Prostate gland (tissue), 1 donor: ENCODE measurements at regions not wholly inside any gene's neighbourhood (a gene's known extent, or its start where the extent isn't known, plus 50 kb on each side); places are given as distances from the start of the nearest gene placed in this dataset.

Source experiments
- POLR2A ChIP-seq: fragments of 450-650 bp; IDR thresholded peaks from one replicate; pipeline ENCODE4 v1.6.1; 2016; ENCODE audit warnings: antibody characterized with exemption, mild to moderate bottlenecking
- POLR2AphosphoS5 ChIP-seq: sonication (generic); formaldehyde crosslinking; IDR thresholded peaks from one replicate; pipeline ENCODE4 v1.6.1; 2017; ENCODE audit warnings: antibody characterized with exemption

GRCh38 chr20:56815796-56816195, 186.7 kb downstream of the TFAP2C start:
- no peak for TF ChIP-seq POLR2A
- TF ChIP-seq POLR2AphosphoS5 = no peak
